ENCODE measurements at regions not wholly inside any gene's neighbourhood (a gene's known extent, or its start where the extent isn't known, plus 50 kb on each side); places are given as distances from the start of the nearest gene placed in this dataset.
"Not testable (repeated sequence)": the region's sequence is repeated elsewhere in the genome, so short reads cannot be mapped to it uniquely, and the experiment has no call there.

GRCh38 chr5:106435185-106435584 is 1235.6 kb downstream of the EFNA5 start:
- no peaks in the 10 kb centered on the region for H3K36me3 ChIP-seq
- intact Hi-C loops (cut with DNase I), result no loop called here
- H3K4me3 ChIP-seq, result no peak overlapping the region
- no peaks in the 10 kb centered on the region for H3K27me3 ChIP-seq
- DNase-seq, result no peak
- TF ChIP-seq POLR2AphosphoS5 (IDR thresholded peaks at IDR 0.05) (no peak), EP300 (IDR thresholded peaks at IDR 0.05) (no peak), POLR2A (IDR thresholded peaks at IDR 0.05) (no peak), CTCF (IDR thresholded peaks at IDR 0.05) (no peak)
- no peak overlapping the region for H3K27ac ChIP-seq
- H3K9me3 ChIP-seq, result peaks cover 0 to 5% (median 0%) of the 10 kb centered on the region in 4 donors
- H3K4me1 ChIP-seq, result no peaks in the 10 kb centered on the region

GRCh38 chr5:106430733-106431132 is 1240.0 kb downstream of the EFNA5 start:
- H3K27me3 ChIP-seq; H3K27ac ChIP-seq; DNase-seq; H3K9me3 ChIP-seq; intact Hi-C loops (cut with DNase I); H3K4me1 ChIP-seq; H3K36me3 ChIP-seq; H3K4me3 ChIP-seq: not testable (repeated sequence)
- WGBS, 2 donors, result 87 to 92% methylated on average over 11 of the region's 11 CpGs

GRCh38 chr5:106423109-106423897 is 1247.4 kb downstream of the EFNA5 start:
- no peak for TF ChIP-seq POLR2A (IDR thresholded peaks at IDR 0.05)
- TF ChIP-seq CTCF (IDR thresholded peaks at IDR 0.05), result no peak
- TF ChIP-seq POLR2AphosphoS5 (IDR thresholded peaks at IDR 0.05), result no peak
- TF ChIP-seq EP300 (IDR thresholded peaks at IDR 0.05), result no peak
- no peaks in the 10 kb centered on the region for H3K36me3 ChIP-seq
- intact Hi-C loops (cut with DNase I), result no loop called here
- peak; percentile 41 for DNase-seq
- no peak overlapping the region for H3K4me3 ChIP-seq
- no peak overlapping the region for H3K27ac ChIP-seq
- no peaks in the 10 kb centered on the region for H3K4me1 ChIP-seq
- H3K27me3 ChIP-seq, result no peaks in the 10 kb centered on the region
- WGBS, 2 donors, result 86 to 92% methylated on average over 8 of the region's 8 CpGs
- H3K9me3 ChIP-seq, result no peaks in the 10 kb centered on the region

- Histone ChIP-seq H3K27ac (no peak overlapping the region), H3K4me1 (no peaks in the 10 kb centered on the region), H3K36me3 (no peaks in the 10 kb centered on the region), H3K27me3 (no peaks in the 10 kb centered on the region), H3K4me3 (no peak overlapping the region), H3K9me3 (no peaks in the 10 kb centered on the region)
- WGBS, 2 donors, result 94 to 96% methylated on average over 4 of the region's 4 CpGs
- intact Hi-C loops (cut with DNase I), result no loop called here
- no peak for DNase-seq
- no peak for TF ChIP-seq CTCF (IDR thresholded peaks at IDR 0.05)
- no peak for TF ChIP-seq POLR2AphosphoS5 (IDR thresholded peaks at IDR 0.05)
- no peak for TF ChIP-seq EP300 (IDR thresholded peaks at IDR 0.05)
- no peak for TF ChIP-seq POLR2A (IDR thresholded peaks at IDR 0.05)
These were observed 1250.6 kb downstream of the EFNA5 start for GRCh38 chr5:106420102-106420501.

GRCh38 chr5:106418196-106418595 is 1252.5 kb downstream of the EFNA5 start:
- Histone ChIP-seq H3K36me3 (no peaks in the 10 kb centered on the region), H3K27me3 (no peaks in the 10 kb centered on the region), H3K9me3 (no peaks in the 10 kb centered on the region), H3K4me1 (no peaks in the 10 kb centered on the region), H3K27ac (no peak overlapping the region), H3K4me3 (no peak overlapping the region)
- DNase-seq, result no peak
- intact Hi-C loops (cut with DNase I), result no loop called here
- 64 to 81% methylated on average over 2 of the region's 2 CpGs for WGBS, 2 donors
- TF ChIP-seq CTCF (IDR thresholded peaks at IDR 0.05) (no peak), EP300 (IDR thresholded peaks at IDR 0.05) (no peak), POLR2A (IDR thresholded peaks at IDR 0.05) (no peak), POLR2AphosphoS5 (IDR thresholded peaks at IDR 0.05) (no peak)

Data from sigmoid colon (tissue), 6 donors.